HEK293 (cell line): ENCODE measurements at regions not wholly inside any gene's neighbourhood (a gene's known extent, or its start where the extent isn't known, plus 50 kb on each side); places are given as distances from the start of the nearest gene placed in this dataset.

Source experiments
- CTCF ChIP-seq: fragments of 450-650 bp; formaldehyde crosslinking; IDR thresholded peaks from 2 replicates; pipeline ENCODE4 v1.5.1; 2016; ENCODE audit warnings: missing biosample characterization, missing genetic modification characterization
- OVOL3 ChIP-seq: fragments of 450-650 bp; formaldehyde crosslinking; IDR thresholded peaks from 2 replicates; pipeline ENCODE4 v1.5.1; 2016; ENCODE audit warnings: missing biosample characterization, missing genetic modification characterization
- SALL2 ChIP-seq: fragments of 450-650 bp; formaldehyde crosslinking; IDR thresholded peaks from 2 replicates; pipeline ENCODE4 v1.5.0; 2017; ENCODE audit warnings: missing biosample characterization, mild to moderate bottlenecking, missing genetic modification characterization, borderline replicate concordance
- SP3 ChIP-seq: fragments of 450-650 bp; formaldehyde crosslinking; IDR thresholded peaks from 2 replicates; pipeline ENCODE4 v1.5.1; 2016; ENCODE audit warnings: missing biosample characterization, missing genetic modification characterization
- ZFHX2 ChIP-seq: fragments of 450-650 bp; formaldehyde crosslinking; conservative IDR thresholded peaks from 2 replicates; pipeline ENCODE4 v1.5.1; 2016; ENCODE audit warnings: missing biosample characterization, missing genetic modification characterization
- ZNF239 ChIP-seq: fragments of 450-650 bp; formaldehyde crosslinking; IDR thresholded peaks from 2 replicates; pipeline ENCODE4 v1.5.1; 2016; ENCODE audit warnings: missing biosample characterization, missing genetic modification characterization
- ZNF292 ChIP-seq: fragments of 450-650 bp; formaldehyde crosslinking; IDR thresholded peaks from 2 replicates; pipeline ENCODE4 v1.5.1; 2016; ENCODE audit warnings: low read depth, missing biosample characterization, missing genetic modification characterization, borderline replicate concordance
- ZNF488 ChIP-seq: fragments of 450-650 bp; formaldehyde crosslinking; IDR thresholded peaks from 2 replicates; pipeline ENCODE4 v1.5.1; 2016; ENCODE audit warnings: missing biosample characterization, missing genetic modification characterization
- ZNF624 ChIP-seq: fragments of 450-650 bp; formaldehyde crosslinking; IDR thresholded peaks from 2 replicates; pipeline ENCODE4 v1.5.1; 2017; ENCODE audit warnings: missing biosample characterization, missing genetic modification characterization
- ZNF777 ChIP-seq: fragments of 450-650 bp; formaldehyde crosslinking; IDR thresholded peaks from 2 replicates; pipeline ENCODE4 v1.5.1; 2017; ENCODE audit warnings: missing biosample characterization, missing genetic modification characterization, borderline replicate concordance
- ZXDB ChIP-seq: fragments of 450-650 bp; formaldehyde crosslinking; IDR thresholded peaks from 2 replicates; pipeline ENCODE4 v1.5.1; 2016; ENCODE audit warnings: missing biosample characterization, missing genetic modification characterization
- TF ChIP-seq, protein P1 (sequence below): fragments of 450-650 bp; formaldehyde crosslinking; IDR thresholded peaks from 2 replicates; pipeline ENCODE4 v1.5.1; 2016; ENCODE audit warnings: missing biosample characterization, missing genetic modification characterization
- TF ChIP-seq, protein P2 (sequence below): fragments of 450-650 bp; formaldehyde crosslinking; IDR thresholded peaks from 2 replicates; pipeline ENCODE4 v1.5.1; 2016; ENCODE audit warnings: missing biosample characterization, missing genetic modification characterization, borderline replicate concordance
- TF ChIP-seq, protein P3 (sequence below): fragments of 450-650 bp; formaldehyde crosslinking; IDR thresholded peaks from 2 replicates; pipeline ENCODE4 v1.5.1; 2016; ENCODE audit warnings: missing biosample characterization, missing genetic modification characterization

DNA sequence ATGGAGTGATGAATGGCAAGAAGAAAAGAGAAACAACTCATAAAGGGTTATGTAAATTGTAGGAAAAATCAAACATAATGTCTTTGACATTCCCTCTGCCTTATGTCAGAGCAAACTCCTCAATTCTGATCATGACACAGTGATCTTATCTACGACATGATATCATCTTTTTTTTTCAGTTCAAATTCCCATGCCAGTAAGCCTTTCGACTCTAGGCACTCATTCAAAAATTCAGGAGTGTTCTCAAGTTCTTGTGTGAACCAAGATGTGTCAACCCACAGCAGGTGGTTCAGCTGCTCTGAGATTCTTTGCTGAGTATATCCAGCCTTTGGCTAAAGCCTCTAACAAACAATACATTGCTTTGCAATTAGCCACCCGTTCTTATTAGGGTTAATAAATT is 97.1 kb upstream of the ESRRG start:
- TF ChIP-seq CTCF (no peak), OVOL3 (no peak), ZFHX2 (tag by site-specific recombination) (no peak), ZNF624 (no peak), ZNF777 (tag by site-specific recombination) (no peak), ZNF292 (tag by site-specific recombination) (no peak), ZNF488 (no peak), ZNF239 (tag by site-specific recombination) (no peak), SALL2 (tag by site-specific recombination) (no peak), ZXDB (tag by site-specific recombination) (no peak), SP3 (tag by site-specific recombination) (no peak)
- TF ChIP-seq, protein P1, sequence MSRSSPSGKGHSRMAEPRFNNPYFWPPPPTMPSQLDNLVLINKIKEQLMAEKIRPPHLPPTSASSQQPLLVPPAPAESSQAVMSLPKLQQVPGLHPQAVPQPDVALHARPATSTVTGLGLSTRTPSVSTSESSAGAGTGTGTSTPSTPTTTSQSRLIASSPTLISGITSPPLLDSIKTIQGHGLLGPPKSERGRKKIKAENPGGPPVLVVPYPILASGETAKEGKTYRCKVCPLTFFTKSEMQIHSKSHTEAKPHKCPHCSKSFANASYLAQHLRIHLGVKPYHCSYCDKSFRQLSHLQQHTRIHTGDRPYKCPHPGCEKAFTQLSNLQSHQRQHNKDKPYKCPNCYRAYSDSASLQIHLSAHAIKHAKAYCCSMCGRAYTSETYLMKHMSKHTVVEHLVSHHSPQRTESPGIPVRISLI (tag by site-specific recombination) = no peak
- TF ChIP-seq, protein P2, sequence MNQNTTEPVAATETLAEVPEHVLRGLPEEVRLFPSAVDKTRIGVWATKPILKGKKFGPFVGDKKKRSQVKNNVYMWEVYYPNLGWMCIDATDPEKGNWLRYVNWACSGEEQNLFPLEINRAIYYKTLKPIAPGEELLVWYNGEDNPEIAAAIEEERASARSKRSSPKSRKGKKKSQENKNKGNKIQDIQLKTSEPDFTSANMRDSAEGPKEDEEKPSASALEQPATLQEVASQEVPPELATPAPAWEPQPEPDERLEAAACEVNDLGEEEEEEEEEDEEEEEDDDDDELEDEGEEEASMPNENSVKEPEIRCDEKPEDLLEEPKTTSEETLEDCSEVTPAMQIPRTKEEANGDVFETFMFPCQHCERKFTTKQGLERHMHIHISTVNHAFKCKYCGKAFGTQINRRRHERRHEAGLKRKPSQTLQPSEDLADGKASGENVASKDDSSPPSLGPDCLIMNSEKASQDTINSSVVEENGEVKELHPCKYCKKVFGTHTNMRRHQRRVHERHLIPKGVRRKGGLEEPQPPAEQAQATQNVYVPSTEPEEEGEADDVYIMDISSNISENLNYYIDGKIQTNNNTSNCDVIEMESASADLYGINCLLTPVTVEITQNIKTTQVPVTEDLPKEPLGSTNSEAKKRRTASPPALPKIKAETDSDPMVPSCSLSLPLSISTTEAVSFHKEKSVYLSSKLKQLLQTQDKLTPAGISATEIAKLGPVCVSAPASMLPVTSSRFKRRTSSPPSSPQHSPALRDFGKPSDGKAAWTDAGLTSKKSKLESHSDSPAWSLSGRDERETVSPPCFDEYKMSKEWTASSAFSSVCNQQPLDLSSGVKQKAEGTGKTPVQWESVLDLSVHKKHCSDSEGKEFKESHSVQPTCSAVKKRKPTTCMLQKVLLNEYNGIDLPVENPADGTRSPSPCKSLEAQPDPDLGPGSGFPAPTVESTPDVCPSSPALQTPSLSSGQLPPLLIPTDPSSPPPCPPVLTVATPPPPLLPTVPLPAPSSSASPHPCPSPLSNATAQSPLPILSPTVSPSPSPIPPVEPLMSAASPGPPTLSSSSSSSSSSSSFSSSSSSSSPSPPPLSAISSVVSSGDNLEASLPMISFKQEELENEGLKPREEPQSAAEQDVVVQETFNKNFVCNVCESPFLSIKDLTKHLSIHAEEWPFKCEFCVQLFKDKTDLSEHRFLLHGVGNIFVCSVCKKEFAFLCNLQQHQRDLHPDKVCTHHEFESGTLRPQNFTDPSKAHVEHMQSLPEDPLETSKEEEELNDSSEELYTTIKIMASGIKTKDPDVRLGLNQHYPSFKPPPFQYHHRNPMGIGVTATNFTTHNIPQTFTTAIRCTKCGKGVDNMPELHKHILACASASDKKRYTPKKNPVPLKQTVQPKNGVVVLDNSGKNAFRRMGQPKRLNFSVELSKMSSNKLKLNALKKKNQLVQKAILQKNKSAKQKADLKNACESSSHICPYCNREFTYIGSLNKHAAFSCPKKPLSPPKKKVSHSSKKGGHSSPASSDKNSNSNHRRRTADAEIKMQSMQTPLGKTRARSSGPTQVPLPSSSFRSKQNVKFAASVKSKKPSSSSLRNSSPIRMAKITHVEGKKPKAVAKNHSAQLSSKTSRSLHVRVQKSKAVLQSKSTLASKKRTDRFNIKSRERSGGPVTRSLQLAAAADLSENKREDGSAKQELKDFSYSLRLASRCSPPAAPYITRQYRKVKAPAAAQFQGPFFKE (tag by site-specific recombination) = no peak
- TF ChIP-seq, protein P3, sequence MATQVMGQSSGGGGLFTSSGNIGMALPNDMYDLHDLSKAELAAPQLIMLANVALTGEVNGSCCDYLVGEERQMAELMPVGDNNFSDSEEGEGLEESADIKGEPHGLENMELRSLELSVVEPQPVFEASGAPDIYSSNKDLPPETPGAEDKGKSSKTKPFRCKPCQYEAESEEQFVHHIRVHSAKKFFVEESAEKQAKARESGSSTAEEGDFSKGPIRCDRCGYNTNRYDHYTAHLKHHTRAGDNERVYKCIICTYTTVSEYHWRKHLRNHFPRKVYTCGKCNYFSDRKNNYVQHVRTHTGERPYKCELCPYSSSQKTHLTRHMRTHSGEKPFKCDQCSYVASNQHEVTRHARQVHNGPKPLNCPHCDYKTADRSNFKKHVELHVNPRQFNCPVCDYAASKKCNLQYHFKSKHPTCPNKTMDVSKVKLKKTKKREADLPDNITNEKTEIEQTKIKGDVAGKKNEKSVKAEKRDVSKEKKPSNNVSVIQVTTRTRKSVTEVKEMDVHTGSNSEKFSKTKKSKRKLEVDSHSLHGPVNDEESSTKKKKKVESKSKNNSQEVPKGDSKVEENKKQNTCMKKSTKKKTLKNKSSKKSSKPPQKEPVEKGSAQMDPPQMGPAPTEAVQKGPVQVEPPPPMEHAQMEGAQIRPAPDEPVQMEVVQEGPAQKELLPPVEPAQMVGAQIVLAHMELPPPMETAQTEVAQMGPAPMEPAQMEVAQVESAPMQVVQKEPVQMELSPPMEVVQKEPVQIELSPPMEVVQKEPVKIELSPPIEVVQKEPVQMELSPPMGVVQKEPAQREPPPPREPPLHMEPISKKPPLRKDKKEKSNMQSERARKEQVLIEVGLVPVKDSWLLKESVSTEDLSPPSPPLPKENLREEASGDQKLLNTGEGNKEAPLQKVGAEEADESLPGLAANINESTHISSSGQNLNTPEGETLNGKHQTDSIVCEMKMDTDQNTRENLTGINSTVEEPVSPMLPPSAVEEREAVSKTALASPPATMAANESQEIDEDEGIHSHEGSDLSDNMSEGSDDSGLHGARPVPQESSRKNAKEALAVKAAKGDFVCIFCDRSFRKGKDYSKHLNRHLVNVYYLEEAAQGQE (tag by site-specific recombination) = no peak
